Heart left ventricle (tissue), 16 donors: ENCODE measurements at regions not wholly inside any gene's neighbourhood (a gene's known extent, or its start where the extent isn't known, plus 50 kb on each side); places are given as distances from the start of the nearest gene placed in this dataset.
A peak's percentile ranks its signal among the peaks of the same experiment; 100 is the strongest.
"Not testable (repeated sequence)": the region's sequence is repeated elsewhere in the genome, so short reads cannot be mapped to it uniquely, and the experiment has no call there.

Experiments
- ATAC-seq, 4 donors: fragments of 200-7000 bp; cut with Tn5 transposase; one replicate each; pipeline ENCODE4 v1.9.1; 2020 to 2022; ENCODE audit warnings: moderate library complexity in 4 of 4, mild to moderate bottlenecking in 3 of 4, moderate number of reproducible peaks in 1 of 4
- DNase-seq, 5 donors: peaks; one replicate each; pipeline ENCODE4 v3.0.0-alpha.2; 2020
- H3K27ac ChIP-seq, 12 donors: fragments of 200-600 bp; sonication (generic) in 4 of 12; one replicate each; pipeline versions ENCODE4 v1.5.0 to v1.8.0; 2016 to 2022; ENCODE audit warnings: mild to moderate bottlenecking in 2 of 12
- H3K27me3 ChIP-seq, 9 donors: fragments of 200-600 bp; sonication (generic) in 2 of 9; one replicate each; pipeline versions ENCODE4 v1.5.1 to v1.8.0; 2016 to 2022; ENCODE audit warnings: mild to moderate bottlenecking in 3 of 9
- H3K36me3 ChIP-seq, 9 donors: fragments of 200-600 bp; sonication (generic) in 2 of 9; one replicate each; pipeline versions ENCODE4 v1.5.0 to v1.8.0; 2018 to 2022; ENCODE audit warnings: mild to moderate bottlenecking in 2 of 9
- H3K4me1 ChIP-seq, 12 donors: fragments of 200-600 bp; sonication (generic) in 4 of 12; one replicate each; pipeline versions ENCODE4 v1.5.0 to v1.8.0; 2016 to 2022; ENCODE audit warnings: mild to moderate bottlenecking in 3 of 12
- H3K4me3 ChIP-seq, 12 donors: fragments of 200-600 bp; sonication (generic) in 4 of 12; one replicate each; pipeline versions ENCODE4 v1.5.0 to v1.8.0; 2017 to 2022; ENCODE audit warnings: mild to moderate bottlenecking in 9 of 12, moderate library complexity in 4 of 12
- H3K9me3 ChIP-seq, 12 donors: fragments of 200-600 bp; sonication (generic) in 4 of 12; one replicate each; pipeline versions ENCODE4 v1.5.0 to v1.8.0; 2016 to 2022; ENCODE audit warnings: mild to moderate bottlenecking in 1 of 12
- CTCF ChIP-seq, 12 donors: fragments of 200-600 bp; sonication (generic) in 4 of 12; IDR thresholded peaks; one replicate each; pipeline versions ENCODE4 v1.5.0 to v1.8.0; 2018 to 2022; ENCODE audit warnings: antibody characterized with exemption in 12 of 12, mild to moderate bottlenecking in 5 of 12
- POLR2A ChIP-seq, 2 donors: fragments of 450-650 bp; IDR thresholded peaks; one replicate each; pipeline ENCODE4 v1.6.1; 2017; ENCODE audit warnings: antibody characterized with exemption in 2 of 2, mild to moderate bottlenecking in 2 of 2, moderate library complexity in 2 of 2
- WGBS, 4 donors: extraction: QIAGEN DNeasy Blood & Tissue Kit in 2 of 4; methylation state at CpG; one replicate each; pipeline versions ENCODE4 v1.1.5 to v1.1.7; 2013 to 2018; 5-methylcytosine and 5-hydroxymethylcytosine counted together
- intact Hi-C, 10 donors: fragments of 100-400 bp; cut with DNase I; formaldehyde crosslinking; loops; one replicate each; pipeline versions ENCODE4 v1.11.1 to v1.14.2; 2022
- donor health status: ischemic (EF 13 %, LVEDD 7.1; RV severe dilation, severe dysfunction).
- donor health status: healthy with polysubstance abuse.
- donor health status: DM: no; HTN: yes; CAD: no.
- donor health status: DM: no; HTN: no; CAD: no.
- donor health status: ischemic (EF 25% LVEDD 6.9; RV normal size, moderate dysfunction).
- donor health status: ischemic (EF 25% LVEDD 5.7; RV mildly dilated, moderate dysfunction).
- donor health status: healthy.
- donor health status: DM: yes; HTN: yes; CAD: no.
- donor health status: ischemic (EF 35%, LVEDD 5.7; RV mildly dilated, moderate dysfunction).
- donor health status: nonischemic (EF 11% LVEDD 7.7; RV severe dilation, severe dysfunction).
- donor health status: DM: yes; HTN: yes; CAD: no.
- donor health status: PGD.
- donor health status: ischemic (EF 29% LVEDD 5.4; RV normal size, mild dysfunction).
- donor health status: nonischemic (EF 23%, LVEDD 6.1; RV moderate dilation, normal function).

DNA sequence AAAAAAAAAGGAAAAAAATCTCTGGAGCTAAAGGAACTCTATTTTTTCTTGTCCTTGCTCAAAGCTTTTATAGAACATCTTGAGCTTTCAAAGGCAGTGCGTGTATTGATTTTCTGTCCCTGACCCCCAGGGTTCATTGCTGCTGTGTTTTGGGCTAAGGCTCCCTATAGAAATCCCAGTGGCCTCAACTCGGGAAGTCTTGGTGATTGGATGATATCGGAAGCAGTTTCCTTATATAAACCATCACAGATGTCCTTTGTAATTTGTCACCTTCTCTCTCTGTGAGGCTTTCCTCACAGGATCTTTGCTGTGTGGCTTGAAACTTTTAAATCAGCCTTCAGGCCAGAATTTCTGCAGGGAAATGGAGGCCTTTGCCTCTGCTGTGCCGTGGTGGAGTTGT is 397.7 kb downstream of the RPS6KC1 start:
- no peaks in the 10 kb centered on the region for H3K36me3 ChIP-seq
- intact Hi-C loops, result no loop called here
- no peak for ATAC-seq
- TF ChIP-seq CTCF (IDR thresholded peaks at IDR 0.05), result no peak
- 61 to 68% (median 63%) methylated on average over 4 of the region's 4 CpGs for WGBS, 4 donors
- H3K27me3 ChIP-seq, result no peaks in the 10 kb centered on the region
- H3K27ac ChIP-seq, result no peak overlapping the region
- no peaks in the 10 kb centered on the region for H3K4me1 ChIP-seq
- no peak overlapping the region for H3K4me3 ChIP-seq
- DNase-seq, result no peak
- H3K9me3 ChIP-seq, result no peaks in the 10 kb centered on the region

- WGBS, 4 donors, result 72 to 83% (median 76%) methylated on average over 4 of the region's 4 CpGs
- DNase-seq (no peak), ATAC-seq (no peak)
- TF ChIP-seq POLR2A (IDR thresholded peaks at IDR 0.05), result no peak
- TF ChIP-seq CTCF (IDR thresholded peaks at IDR 0.05), result no peak
- H3K4me1 ChIP-seq, result peaks cover 0 to 11% (median 3%) of the 10 kb centered on the region in 12 donors
- H3K27me3 ChIP-seq, result no peaks in the 10 kb centered on the region
- H3K36me3 ChIP-seq, result no peaks in the 10 kb centered on the region
- H3K4me3 ChIP-seq, result no peak overlapping the region
- no peak overlapping the region for H3K27ac ChIP-seq
- intact Hi-C loops, result no loop called here
- H3K9me3 ChIP-seq, result no peaks in the 10 kb centered on the region
Observed at GRCh38 chr1:213452501-213452900, 401.5 kb downstream of the RPS6KC1 start.

DNA sequence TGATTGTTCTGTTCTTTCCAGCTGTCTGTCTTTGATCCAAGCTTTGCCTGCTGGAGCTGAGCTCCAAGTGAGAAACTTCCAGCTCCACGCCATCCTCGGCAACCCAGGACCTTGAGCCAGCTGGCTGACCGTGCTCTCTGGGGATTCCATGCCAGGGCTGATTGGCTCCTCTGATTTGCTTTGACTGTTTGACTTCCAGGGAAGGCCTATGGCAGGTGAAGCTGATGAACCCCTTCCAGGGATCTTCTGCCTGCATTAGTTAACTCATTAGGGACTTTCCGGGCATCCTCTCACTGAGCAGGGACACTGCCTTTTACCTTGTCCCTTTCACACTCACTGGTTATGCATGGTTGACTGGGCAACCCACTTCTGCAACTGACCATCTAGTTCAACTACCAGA is 406.1 kb downstream of the RPS6KC1 start:
- peaks cover 0 to 13% (median 5%) of the 10 kb centered on the region in 12 donors for H3K4me1 ChIP-seq
- ATAC-seq, result peak; percentile 69 to 88 (median 84)
- peak in 4 of 5 donors; percentile 33 to 48 (median 46) for DNase-seq
- peaks cover 0 to 3% (median 0%) of the 10 kb centered on the region in 12 donors for H3K9me3 ChIP-seq
- no peaks in the 10 kb centered on the region for H3K36me3 ChIP-seq
- no peak overlapping the region for H3K4me3 ChIP-seq
- 27 to 54% (median 42%) methylated on average over 4 of the region's 4 CpGs for WGBS, 4 donors
- intact Hi-C loops, result loop anchor here in 1 of 10 donors (5.0 kb wide), 1 partner anchor 60 kb away; no protein-coding TSS in a partner anchor
- no peak for TF ChIP-seq POLR2A (IDR thresholded peaks at IDR 0.05)
- no peak for TF ChIP-seq CTCF (IDR thresholded peaks at IDR 0.05)
- no peaks in the 10 kb centered on the region for H3K27me3 ChIP-seq
- no peak overlapping the region for H3K27ac ChIP-seq

DNA sequence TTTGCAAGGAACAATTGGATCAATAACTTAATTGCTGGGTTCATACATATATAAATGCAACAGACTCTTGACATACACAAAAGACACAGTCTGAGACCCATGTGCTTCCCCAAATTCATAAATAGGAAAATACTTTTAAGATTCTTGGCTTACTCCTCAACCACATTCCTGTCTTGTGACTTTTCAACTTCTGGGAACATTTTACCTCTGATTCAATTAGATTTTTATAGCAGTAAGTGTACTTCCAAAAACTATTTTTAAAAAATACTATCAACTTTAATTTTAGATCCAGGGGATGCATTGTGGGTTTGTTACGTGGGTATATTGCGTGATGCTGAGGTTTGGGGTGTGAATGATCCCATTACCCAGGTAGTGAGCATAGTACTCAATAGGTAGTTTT is 406.7 kb downstream of the RPS6KC1 start:
- Histone ChIP-seq H3K9me3 (peaks cover 0 to 3% (median 0%) of the 10 kb centered on the region in 12 donors), H3K27me3 (no peaks in the 10 kb centered on the region), H3K4me1 (peaks cover 0 to 13% (median 5%) of the 10 kb centered on the region in 12 donors), H3K36me3 (no peaks in the 10 kb centered on the region), H3K27ac (no peak overlapping the region), H3K4me3 (no peak overlapping the region)
- DNase-seq (no peak), ATAC-seq (peak in 1 of 4 donors; percentile 20)
- WGBS, 4 donors, result 56 to 72% (median 64%) methylated on average over 2 of the region's 2 CpGs
- TF ChIP-seq CTCF (IDR thresholded peaks at IDR 0.05) (no peak), POLR2A (IDR thresholded peaks at IDR 0.05) (no peak)
- intact Hi-C loops, result loop anchor here in 1 of 10 donors (5.0 kb wide), 1 partner anchor 60 kb away; no protein-coding TSS in a partner anchor

- 92 to 96% (median 96%) methylated on average over 3 of the region's 3 CpGs for WGBS, 4 donors
Observed at GRCh38 chr1:213462374-213462773, 411.3 kb downstream of the RPS6KC1 start.

More at GRCh38 chr1:213462374-213462773, 411.3 kb downstream of the RPS6KC1 start:
- intact Hi-C loops, H3K27me3 ChIP-seq, H3K4me3 ChIP-seq, H3K27ac ChIP-seq, H3K4me1 ChIP-seq, ATAC-seq, H3K9me3 ChIP-seq, DNase-seq, H3K36me3 ChIP-seq: not testable (repeated sequence)
